Hepatocyte (in vitro differentiated cells): ENCODE measurements at regions not wholly inside any gene's neighbourhood (a gene's known extent, or its start where the extent isn't known, plus 50 kb on each side); places are given as distances from the start of the nearest gene placed in this dataset.
"Not testable (repeated sequence)": the region's sequence is repeated elsewhere in the genome, so short reads cannot be mapped to it uniquely, and the experiment has no call there.

Experiments used
- DNase-seq: peaks from one replicate; pipeline ENCODE4 v3.0.0-alpha.2; 2016; ENCODE audit warnings: low spot score
- H2AFZ ChIP-seq: fragments of 200-600 bp; sonication (generic); 2 replicates; pipeline ENCODE4 v1.6.0; 2016; ENCODE audit warnings: antibody characterized with exemption, mild to moderate bottlenecking
- H3K27ac ChIP-seq: fragments of 200-600 bp; sonication (generic); 2 replicates; pipeline ENCODE4 v1.5.1; 2016; ENCODE audit warnings: mild to moderate bottlenecking
- H3K27me3 ChIP-seq: fragments of 200-600 bp; sonication (generic); 2 replicates; pipeline ENCODE4 v1.6.1; 2016
- H3K36me3 ChIP-seq: fragments of 200-600 bp; sonication (generic); replicated peaks from 2 replicates; pipeline ENCODE4 v1.5.1; 2016; ENCODE audit warnings: low read depth; ENCODE audit not compliant: insufficient read depth
- H3K4me1 ChIP-seq: fragments of 200-600 bp; sonication (generic); 2 replicates; pipeline ENCODE4 v1.5.1; 2016; ENCODE audit warnings: mild to moderate bottlenecking, moderate library complexity; ENCODE audit not compliant: insufficient read depth
- H3K4me2 ChIP-seq: fragments of 200-600 bp; sonication (generic); 2 replicates; pipeline ENCODE4 v1.6.0; 2016
- H3K4me3 ChIP-seq: fragments of 200-600 bp; sonication (generic); 2 replicates; pipeline ENCODE4 v1.5.1; 2016; ENCODE audit warnings: mild to moderate bottlenecking
- H3K79me2 ChIP-seq: fragments of 200-600 bp; sonication (generic); 2 replicates; pipeline ENCODE4 v1.6.0; 2017; ENCODE audit warnings: mild to moderate bottlenecking
- H3K9me2 ChIP-seq: fragments of 200-600 bp; sonication (generic); replicated peaks from 2 replicates; pipeline ENCODE4 v1.6.0; 2017; ENCODE audit warnings: mild to moderate bottlenecking; ENCODE audit not compliant: insufficient read depth
- H3K9me3 ChIP-seq: fragments of 200-600 bp; sonication (generic); 2 replicates; pipeline ENCODE4 v1.5.1; 2016; ENCODE audit warnings: low read depth, mild to moderate bottlenecking
- H4K20me1 ChIP-seq: fragments of 200-600 bp; sonication (generic); 2 replicates; pipeline ENCODE4 v1.6.0; 2016; ENCODE audit warnings: mild to moderate bottlenecking; ENCODE audit not compliant: insufficient read depth, poor library complexity, severe bottlenecking
- CTCF ChIP-seq: fragments of 200-600 bp; sonication (generic); IDR thresholded peaks from 2 replicates; pipeline ENCODE4 v1.5.1; 2016; ENCODE audit warnings: antibody characterized with exemption, mild to moderate bottlenecking; ENCODE audit not compliant: poor library complexity
- WGBS: methylation state at CpG from one replicate; pipeline ENCODE4 v1.1.6; 2016; ENCODE audit warnings: low lambda C conversion rate; ENCODE audit errors: missing lambda C conversion rate; 5-methylcytosine and 5-hydroxymethylcytosine counted together

DNA sequence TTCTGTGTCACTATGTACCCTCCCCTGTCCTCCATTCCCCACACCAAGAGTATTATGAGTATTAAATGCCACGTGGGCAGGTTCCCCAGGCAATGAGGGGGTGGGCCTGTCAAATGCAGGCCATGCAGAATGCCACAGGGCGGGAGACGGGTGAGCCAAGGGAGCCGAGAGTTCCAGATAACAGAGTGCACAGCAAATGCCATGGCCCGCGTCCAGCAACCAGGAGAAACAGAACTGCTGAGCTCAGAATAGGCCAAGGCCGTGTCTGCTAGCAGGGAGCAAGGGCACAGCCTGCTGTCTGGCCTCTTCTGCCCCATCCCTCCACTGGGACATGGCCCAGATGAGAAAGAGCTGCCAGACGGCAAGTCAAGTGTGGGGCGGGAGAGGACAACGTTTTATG, 64.4 kb upstream of the PLGLB2 start:
- not testable (repeated sequence) for H4K20me1 ChIP-seq, H3K4me2 ChIP-seq, H3K27me3 ChIP-seq, H3K4me3 ChIP-seq, H3K4me1 ChIP-seq, H3K27ac ChIP-seq, H3K9me3 ChIP-seq, H3K36me3 ChIP-seq, H2AFZ ChIP-seq, H3K79me2 ChIP-seq, H3K9me2 ChIP-seq
- TF ChIP-seq CTCF = peak; percentile 20
- WGBS = 89% methylated on average over 10 of the region's 10 CpGs
- peak; percentile 9 for DNase-seq

DNA sequence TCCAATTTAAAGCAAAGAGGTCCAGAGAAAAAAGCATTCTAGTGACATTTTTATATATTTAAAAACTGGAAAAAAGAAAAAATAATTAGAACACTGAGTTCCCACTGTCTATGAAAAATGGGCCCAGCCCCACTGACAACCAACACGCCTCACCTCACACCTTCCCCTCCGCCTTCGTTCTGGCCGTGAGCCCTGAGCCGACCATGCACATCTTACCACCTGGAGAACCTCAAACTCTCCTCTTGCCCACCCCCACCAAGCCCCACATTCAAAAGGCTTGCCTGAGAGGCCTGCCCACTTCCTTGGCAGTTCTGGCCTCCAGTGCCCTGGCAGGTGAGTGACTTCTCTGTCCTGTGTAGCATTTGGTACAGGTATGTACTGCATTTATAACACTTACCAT, 63.9 kb upstream of the PLGLB2 start:
- not testable (repeated sequence) for H3K79me2 ChIP-seq, H3K36me3 ChIP-seq, H3K4me3 ChIP-seq, H3K9me3 ChIP-seq, H4K20me1 ChIP-seq, H3K9me2 ChIP-seq, H2AFZ ChIP-seq, H3K4me2 ChIP-seq, DNase-seq, H3K4me1 ChIP-seq, H3K27ac ChIP-seq, H3K27me3 ChIP-seq
- WGBS = 95% methylated on average over 5 of the region's 5 CpGs

DNA sequence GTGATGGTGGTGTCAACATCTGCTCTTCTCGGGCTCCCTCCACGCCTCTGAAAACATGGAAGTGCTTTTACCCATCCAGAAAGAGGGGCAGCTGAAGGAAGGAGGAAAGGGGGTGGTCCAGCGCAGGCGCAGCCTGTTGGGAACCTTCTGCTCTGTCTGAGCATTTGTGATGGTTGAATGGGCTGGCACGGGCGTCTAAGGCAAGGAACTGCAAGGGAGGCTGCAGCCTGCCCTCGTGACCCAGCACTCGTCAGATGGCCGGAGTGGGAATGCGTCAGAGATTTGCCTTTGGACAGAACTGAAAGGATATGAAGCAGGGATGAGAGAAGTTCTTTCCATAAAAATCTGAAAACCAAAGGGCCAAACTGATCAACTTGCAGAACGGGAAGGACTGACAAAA, 62.3 kb upstream of the PLGLB2 start:
- H3K9me2 ChIP-seq, H3K79me2 ChIP-seq, H3K36me3 ChIP-seq, H4K20me1 ChIP-seq, H3K4me2 ChIP-seq, H3K9me3 ChIP-seq, H3K4me3 ChIP-seq, DNase-seq, H2AFZ ChIP-seq, H3K27ac ChIP-seq, H3K4me1 ChIP-seq, H3K27me3 ChIP-seq: not testable (repeated sequence)
- WGBS = 97% methylated on average over 6 of the region's 11 CpGs

- not testable (repeated sequence) for H3K9me3 ChIP-seq, H3K9me2 ChIP-seq, H3K27ac ChIP-seq, H3K27me3 ChIP-seq, H3K36me3 ChIP-seq, H3K79me2 ChIP-seq, H2AFZ ChIP-seq, H3K4me1 ChIP-seq, DNase-seq, H3K4me3 ChIP-seq, H3K4me2 ChIP-seq, H4K20me1 ChIP-seq
- no CpG with 5 or more reads among the region's 7 CpGs for WGBS
Measured at GRCh38 chr2:87686873-87687549, 60.9 kb upstream of the PLGLB2 start.

- not testable (repeated sequence) for H3K9me2 ChIP-seq, H4K20me1 ChIP-seq, H3K4me1 ChIP-seq, H2AFZ ChIP-seq, H3K79me2 ChIP-seq, H3K9me3 ChIP-seq, H3K4me3 ChIP-seq, H3K27me3 ChIP-seq, H3K4me2 ChIP-seq, H3K27ac ChIP-seq, H3K36me3 ChIP-seq, DNase-seq
- 58% methylated on average over 4 of the region's 7 CpGs for WGBS
Measured at GRCh38 chr2:87687550-87688270, 60.2 kb upstream of the PLGLB2 start.

DNA sequence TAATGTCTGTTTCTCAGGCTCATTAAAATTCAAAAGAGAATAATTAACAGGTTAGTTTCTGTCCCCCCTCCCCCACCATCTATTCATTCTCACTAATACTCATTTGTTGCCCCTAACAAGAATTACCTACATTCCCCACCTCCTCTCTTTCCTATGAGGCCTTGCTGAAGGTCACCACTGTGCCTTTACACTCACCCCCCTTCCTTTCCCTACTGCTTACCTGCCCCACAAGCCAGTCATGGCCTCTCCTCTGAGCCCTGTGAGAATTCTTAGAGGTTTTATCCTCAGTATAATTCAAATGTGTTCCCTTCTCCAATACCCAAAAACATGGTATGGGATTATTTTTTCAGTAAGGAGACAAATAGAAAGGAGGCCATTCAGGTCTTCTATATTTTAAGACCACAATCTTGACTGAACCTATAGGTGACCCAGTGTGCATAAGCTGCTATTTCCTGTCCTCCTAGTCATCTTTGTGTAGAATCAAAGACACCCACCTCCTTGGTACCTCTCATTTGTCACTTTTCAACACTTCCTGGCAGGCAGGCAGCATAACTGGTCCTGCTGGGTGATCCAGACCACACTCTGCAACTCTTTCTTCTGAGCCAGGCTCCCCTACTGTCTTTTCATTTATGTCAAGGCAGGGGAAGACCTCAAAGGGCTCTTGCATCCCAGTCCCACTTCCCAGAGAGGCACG, 55.8 kb upstream of the PLGLB2 start:
- WGBS = 100% methylated on average over 1 of the region's 1 CpG
- not testable (repeated sequence) for H3K4me2 ChIP-seq, H3K4me3 ChIP-seq, H3K36me3 ChIP-seq, H3K9me2 ChIP-seq, DNase-seq, H3K27ac ChIP-seq, H3K27me3 ChIP-seq, H2AFZ ChIP-seq, H3K4me1 ChIP-seq, H3K79me2 ChIP-seq, H3K9me3 ChIP-seq, H4K20me1 ChIP-seq

- not testable (repeated sequence) for H3K9me2 ChIP-seq, H3K79me2 ChIP-seq, H4K20me1 ChIP-seq, H3K27ac ChIP-seq, H3K9me3 ChIP-seq, H3K4me2 ChIP-seq, H3K27me3 ChIP-seq, H3K36me3 ChIP-seq, H3K4me1 ChIP-seq, H3K4me3 ChIP-seq, H2AFZ ChIP-seq, DNase-seq
- WGBS = 54% methylated on average over 2 of the region's 2 CpGs
Measured at GRCh38 chr2:87692914-87693313, 55.0 kb upstream of the PLGLB2 start.

GRCh38 chr2:87693882-87694281, 54.0 kb upstream of the PLGLB2 start:
- H3K4me2 ChIP-seq, H3K27ac ChIP-seq, DNase-seq, H3K27me3 ChIP-seq, H3K36me3 ChIP-seq, H3K4me3 ChIP-seq, H3K9me3 ChIP-seq, H2AFZ ChIP-seq, H3K79me2 ChIP-seq, H3K4me1 ChIP-seq, H3K9me2 ChIP-seq, H4K20me1 ChIP-seq: not testable (repeated sequence)
- no CpG with 5 or more reads among the region's 1 CpG for WGBS
